ENCODE measurements at regions not wholly inside any gene's neighbourhood (a gene's known extent, or its start where the extent isn't known, plus 50 kb on each side); places are given as distances from the start of the nearest gene placed in this dataset.
A peak's percentile ranks its signal among the peaks of the same experiment; 100 is the strongest.
"Not testable (repeated sequence)": the region's sequence is repeated elsewhere in the genome, so short reads cannot be mapped to it uniquely, and the experiment has no call there.

- TF ChIP-seq POLR2A (IDR thresholded peaks at IDR 0.05) (no peak), CTCF (IDR thresholded peaks at IDR 0.05) (no peak), POLR2AphosphoS5 (IDR thresholded peaks at IDR 0.05) (no peak)
- Histone ChIP-seq H3K4me3 (no peak overlapping the region), H3K36me3 (no peaks in the 10 kb centered on the region), H3K27me3 (replicated peaks; ENCODE audit: insufficient read depth) (no peaks in the 10 kb centered on the region), H3K27ac (no peak overlapping the region), H3K4me1 (replicated peaks) (no peaks in the 10 kb centered on the region), H3K9me3 (no peaks in the 10 kb centered on the region)
- no peak for DNase-seq (ENCODE audit: low spot score)
- 71% methylated on average over 2 of the region's 2 CpGs for WGBS
- intact Hi-C loops (cut with DNase I), result no loop called here
These were observed 1220.8 kb downstream of the TYW1 start for GRCh38 chr7:68217426-68217825.

- WGBS, result 62% methylated on average over 1 of the region's 1 CpG
- no peak for DNase-seq (ENCODE audit: low spot score)
- intact Hi-C loops (cut with DNase I), result no loop called here
- no peak for TF ChIP-seq POLR2A (IDR thresholded peaks at IDR 0.05)
- TF ChIP-seq CTCF (IDR thresholded peaks at IDR 0.05), result no peak
- TF ChIP-seq POLR2AphosphoS5 (IDR thresholded peaks at IDR 0.05), result no peak
- no peaks in the 10 kb centered on the region for H3K4me1 ChIP-seq (replicated peaks)
- H3K4me3 ChIP-seq, result no peak overlapping the region
- H3K27me3 ChIP-seq (replicated peaks; ENCODE audit: insufficient read depth), result no peaks in the 10 kb centered on the region
- no peak overlapping the region for H3K27ac ChIP-seq
- H3K9me3 ChIP-seq, result no peaks in the 10 kb centered on the region
- no peaks in the 10 kb centered on the region for H3K36me3 ChIP-seq
These were observed 1221.8 kb downstream of the TYW1 start for GRCh38 chr7:68218461-68218860.

GRCh38 chr7:68222311-68222710 is 1225.7 kb downstream of the TYW1 start:
- DNase-seq (ENCODE audit: low spot score), result no peak
- Histone ChIP-seq H3K36me3 (no peaks in the 10 kb centered on the region), H3K27me3 (replicated peaks; ENCODE audit: insufficient read depth) (no peaks in the 10 kb centered on the region), H3K4me1 (replicated peaks) (no peaks in the 10 kb centered on the region), H3K27ac (no peak overlapping the region), H3K9me3 (no peaks in the 10 kb centered on the region), H3K4me3 (no peak overlapping the region)
- WGBS, result 42% methylated on average over 1 of the region's 1 CpG
- TF ChIP-seq POLR2A (IDR thresholded peaks at IDR 0.05) (no peak), CTCF (IDR thresholded peaks at IDR 0.05) (no peak), POLR2AphosphoS5 (IDR thresholded peaks at IDR 0.05) (no peak)
- intact Hi-C loops (cut with DNase I), result no loop called here

- peak in 1 of 4 experiments; percentile 30 for TF ChIP-seq CTCF (IDR thresholded peaks at IDR 0.05)
- no peak for TF ChIP-seq POLR2A (IDR thresholded peaks at IDR 0.05)
- TF ChIP-seq POLR2AphosphoS5 (IDR thresholded peaks at IDR 0.05), result no peak
- DNase-seq (ENCODE audit: low spot score), result peak; percentile 33
- no peaks in the 10 kb centered on the region for H3K9me3 ChIP-seq
- H3K4me3 ChIP-seq, result no peak overlapping the region
- H3K36me3 ChIP-seq, result no peaks in the 10 kb centered on the region
- intact Hi-C loops (cut with DNase I), result no loop called here
- no peak overlapping the region for H3K27ac ChIP-seq
- no peaks in the 10 kb centered on the region for H3K4me1 ChIP-seq (replicated peaks)
- H3K27me3 ChIP-seq (replicated peaks; ENCODE audit: insufficient read depth), result no peaks in the 10 kb centered on the region
- 6% methylated on average over 10 of the region's 10 CpGs for WGBS
These were observed 1227.6 kb downstream of the TYW1 start for GRCh38 chr7:68224041-68224741.

GRCh38 chr7:68231011-68231410 is 1234.4 kb downstream of the TYW1 start:
- WGBS, result 96% methylated on average over 21 of the region's 28 CpGs
- H3K9me3 ChIP-seq; DNase-seq (ENCODE audit: low spot score); H3K4me3 ChIP-seq; H3K36me3 ChIP-seq; H3K4me1 ChIP-seq (replicated peaks); intact Hi-C loops (cut with DNase I); H3K27me3 ChIP-seq (replicated peaks; ENCODE audit: insufficient read depth); H3K27ac ChIP-seq: not testable (repeated sequence)
